Neural progenitor cell (in vitro differentiated cells): ENCODE measurements at regions not wholly inside any gene's neighbourhood (a gene's known extent, or its start where the extent isn't known, plus 50 kb on each side); places are given as distances from the start of the nearest gene placed in this dataset.
"Not testable (repeated sequence)": the region's sequence is repeated elsewhere in the genome, so short reads cannot be mapped to it uniquely, and the experiment has no call there.

Experiments
- CTCF ChIP-seq: fragments of 200-600 bp; sonication (generic); IDR thresholded peaks from 2 replicates; pipeline ENCODE4 v1.5.1; 2017; ENCODE audit warnings: antibody characterized with exemption, mild to moderate bottlenecking
- EZH2 ChIP-seq: fragments of 200-600 bp; sonication (generic); IDR thresholded peaks from 2 replicates; pipeline ENCODE4 v1.6.1; 2017; ENCODE audit warnings: antibody characterized with exemption, mild to moderate bottlenecking, moderate library complexity
- EZH2phosphoT487 ChIP-seq: fragments of 200-600 bp; sonication (generic); IDR thresholded peaks from 2 replicates; pipeline ENCODE4 v1.6.1; 2017; ENCODE audit warnings: antibody characterized with exemption

- TF ChIP-seq EZH2phosphoT487, CTCF, EZH2: not testable (repeated sequence)
Measured at GRCh38 chr13:55582294-55582693, 1558.4 kb upstream of the PRR20A start.
